HepG2 (cell line): ENCODE measurements at regions not wholly inside any gene's neighbourhood (a gene's known extent, or its start where the extent isn't known, plus 50 kb on each side); places are given as distances from the start of the nearest gene placed in this dataset.

Source experiments
- ATAC-seq: fragments of 200-7000 bp; cut with Tn5 transposase; 3 replicates; pipeline ENCODE4 v1.9.1; 2020; ENCODE audit warnings: mild to moderate bottlenecking, moderate library complexity
- BruUV-seq: library from RNA; stranded (reverse); fragments of 400-500 nt; replicated peaks from 2 replicates; lab custom pipeline; 2021; lab: Mats Ljungman, UMichigan
- CTCF ChIA-PET: fragments of 300-600 bp; formaldehyde crosslinking; extraction: SDS; loops from one replicate; lab custom pipeline; 2021; ENCODE audit warnings: low total read pairs, inconsistent platforms, low intra/inter-chr PET ratio; lab: Yijun Ruan, JAX
- POLR2A ChIA-PET: fragments of 350-600 bp; sonication (Branson Sonifier 250); formaldehyde crosslinking; loops from one replicate; lab custom pipeline; 2020; ENCODE audit warnings: antibody characterized with exemption, inconsistent platforms; lab: Yijun Ruan, JAX
- DNase-seq: peaks from one replicate; pipeline ENCODE4 v3.0.0-alpha.2; 2015; ENCODE audit warnings: low spot score
- FAIRE-seq: peaks from 3 replicates; lab custom pipeline; 2011; peaks lifted over from hg19 to GRCh38; lab: Jason Lieb, UNC
- H2AFZ ChIP-seq: one replicate; pipeline ENCODE4 v1.6.1; 2011; ENCODE audit warnings: low read length, inconsistent platforms
- H3K27ac ChIP-seq: fragments of 300-600 bp; 3 replicates; pipeline ENCODE4 v1.8.0; 2011; ENCODE audit warnings: mixed run types, mild to moderate bottlenecking, mixed read lengths, low read length, inconsistent platforms; ENCODE audit not compliant: insufficient read depth; ENCODE audit errors: extremely low read length
- H3K27me3 ChIP-seq, 2 experiments: fragments of 200-600 bp in 1 of 2; 2 replicates in 1 of 2; 3 replicates in 1 of 2; pipeline versions ENCODE4 v1.6.0 to v1.8.0; 2011; ENCODE audit warnings: low read length in 2 of 2, mild to moderate bottlenecking in 2 of 2, moderate library complexity in 2 of 2, inconsistent platforms in 1 of 2; ENCODE audit not compliant: insufficient read depth in 2 of 2, control insufficient read depth in 1 of 2
- H3K36me3 ChIP-seq, 2 experiments: fragments of 200-600 bp in 1 of 2; replicated peaks in 1 of 2; 2 replicates in 1 of 2; 3 replicates in 1 of 2; pipeline versions ENCODE4 v1.5.1 to v1.8.0; 2011; ENCODE audit warnings: low read length in 2 of 2, inconsistent platforms in 1 of 2; ENCODE audit not compliant: insufficient read depth in 2 of 2, control insufficient read depth in 1 of 2
- H3K4me1 ChIP-seq: 2 replicates; pipeline ENCODE4 v1.5.1; 2012; ENCODE audit warnings: low read length, inconsistent platforms; ENCODE audit not compliant: insufficient read depth
- H3K4me2 ChIP-seq: 2 replicates; pipeline ENCODE4 v1.6.0; 2011; ENCODE audit warnings: low read depth, low read length, inconsistent platforms
- H3K4me3 ChIP-seq, 3 experiments: fragments of 200-600 bp in 1 of 3; sonication (generic), shearing (Covaris generic) in 1 of 3; replicated peaks in 1 of 3; 2 replicates each; pipeline ENCODE4 v1.5.1; 2011 to 2016; ENCODE audit warnings: low read length in 3 of 3, inconsistent platforms in 2 of 3, low read depth in 2 of 3, mild to moderate bottlenecking in 2 of 3, control low read depth in 1 of 3, mixed read lengths in 1 of 3; ENCODE audit not compliant: insufficient read depth in 1 of 3
- H3K79me2 ChIP-seq: one replicate; pipeline ENCODE4 v1.6.1; 2011; ENCODE audit warnings: low read length, inconsistent platforms; ENCODE audit not compliant: insufficient read depth
- H3K9ac ChIP-seq: 2 replicates; pipeline ENCODE4 v1.6.0; 2011; ENCODE audit warnings: mild to moderate bottlenecking, low read depth, low read length, inconsistent platforms; ENCODE audit not compliant: insufficient read depth
- H3K9me3 ChIP-seq: 2 replicates; pipeline ENCODE4 v1.5.1; 2012; ENCODE audit warnings: mild to moderate bottlenecking, low read length
- H4K20me1 ChIP-seq: 2 replicates; pipeline ENCODE4 v1.6.0; 2011; ENCODE audit warnings: inconsistent platforms, mild to moderate bottlenecking, low read length, moderate library complexity; ENCODE audit not compliant: insufficient read depth
- CAMTA2 ChIP-seq: sonication (generic); formaldehyde crosslinking; IDR thresholded peaks from 2 replicates; pipeline ENCODE4 v1.4.0; 2020; ENCODE audit warnings: mild to moderate bottlenecking, missing genetic modification reagents, borderline replicate concordance
- NFE2 ChIP-seq: sonication (generic); formaldehyde crosslinking; IDR thresholded peaks from 2 replicates; pipeline ENCODE4 v1.4.0; 2020; ENCODE audit warnings: missing genetic modification reagents
- PLRG1 ChIP-seq: fragments of 450-650 bp; conservative IDR thresholded peaks from 2 replicates; pipeline ENCODE4 v1.6.1; 2016
- SIX4 ChIP-seq: sonication (generic); formaldehyde crosslinking; IDR thresholded peaks from 2 replicates; pipeline ENCODE4 v1.4.0; 2020; ENCODE audit warnings: missing genetic modification reagents
- ZFX ChIP-seq: sonication (generic); formaldehyde crosslinking; IDR thresholded peaks from 2 replicates; pipeline ENCODE4 v1.4.0; 2020; ENCODE audit warnings: mild to moderate bottlenecking, low read depth, missing genetic modification reagents, moderate library complexity
- ZIK1 ChIP-seq: sonication (generic); formaldehyde crosslinking; IDR thresholded peaks from 2 replicates; pipeline ENCODE4 v1.5.0; 2020; ENCODE audit warnings: mild to moderate bottlenecking, low read depth, missing genetic modification reagents, borderline replicate concordance
- ZNF101 ChIP-seq: sonication (generic); formaldehyde crosslinking; IDR thresholded peaks from 2 replicates; pipeline ENCODE4 v1.4.0; 2020; ENCODE audit warnings: mild to moderate bottlenecking, low read depth, missing genetic modification reagents, borderline replicate concordance
- ZNF333 ChIP-seq: sonication (generic); formaldehyde crosslinking; IDR thresholded peaks from 2 replicates; pipeline ENCODE4 v1.4.0; 2020; ENCODE audit warnings: mild to moderate bottlenecking, missing genetic modification reagents, borderline replicate concordance
- ZNF709 ChIP-seq: sonication (generic); formaldehyde crosslinking; IDR thresholded peaks from 2 replicates; pipeline ENCODE4 v1.5.0; 2020; ENCODE audit warnings: mild to moderate bottlenecking, missing genetic modification reagents
- ZNF773 ChIP-seq: sonication (generic); formaldehyde crosslinking; IDR thresholded peaks from 2 replicates; pipeline ENCODE4 v1.4.0; 2020; ENCODE audit warnings: missing genetic modification reagents, borderline replicate concordance
- ZNF777 ChIP-seq: sonication (generic); formaldehyde crosslinking; IDR thresholded peaks from 2 replicates; pipeline ENCODE4 v1.4.0; 2020; ENCODE audit warnings: missing genetic modification reagents
- WGBS: methylation state at CpG from one replicate; pipeline ENCODE4 v1.1.6; 2017; ENCODE audit warnings: low lambda C conversion rate; 5-methylcytosine and 5-hydroxymethylcytosine counted together
- in situ Hi-C: cut with HindIII; loops from 2 replicates; pipeline ENCODE4 v1.10.0; 2017; ENCODE audit warnings: low pct_unique_long_range_greater_than_20kb; ENCODE audit not compliant: extremely low pct_ligation_motif_present
- intact Hi-C: fragments of 100-400 bp; cut with micrococcal nuclease; formaldehyde crosslinking; loops from one replicate; pipeline ENCODE4 v1.10.0; 2022; ENCODE audit not compliant: unreplicated experiment
- TF ChIP-seq, protein P1 (sequence below): sonication (generic); formaldehyde crosslinking; IDR thresholded peaks from 2 replicates; pipeline ENCODE4 v1.4.0; 2020; ENCODE audit warnings: missing genetic modification reagents
- TF ChIP-seq, protein P2 (sequence below): sonication (generic); formaldehyde crosslinking; IDR thresholded peaks from 2 replicates; pipeline ENCODE4 v1.4.0; 2020; ENCODE audit warnings: mild to moderate bottlenecking, missing genetic modification reagents, borderline replicate concordance
- TF ChIP-seq, protein P3 (sequence below): sonication (generic); formaldehyde crosslinking; IDR thresholded peaks from 2 replicates; pipeline ENCODE4 v1.5.0; 2020; ENCODE audit warnings: missing genetic modification reagents, mild to moderate bottlenecking, borderline replicate concordance
- TF ChIP-seq, protein P4 (sequence below): sonication (generic); formaldehyde crosslinking; IDR thresholded peaks from 2 replicates; pipeline ENCODE4 v1.4.0; 2020; ENCODE audit warnings: missing genetic modification reagents, borderline replicate concordance

DNA sequence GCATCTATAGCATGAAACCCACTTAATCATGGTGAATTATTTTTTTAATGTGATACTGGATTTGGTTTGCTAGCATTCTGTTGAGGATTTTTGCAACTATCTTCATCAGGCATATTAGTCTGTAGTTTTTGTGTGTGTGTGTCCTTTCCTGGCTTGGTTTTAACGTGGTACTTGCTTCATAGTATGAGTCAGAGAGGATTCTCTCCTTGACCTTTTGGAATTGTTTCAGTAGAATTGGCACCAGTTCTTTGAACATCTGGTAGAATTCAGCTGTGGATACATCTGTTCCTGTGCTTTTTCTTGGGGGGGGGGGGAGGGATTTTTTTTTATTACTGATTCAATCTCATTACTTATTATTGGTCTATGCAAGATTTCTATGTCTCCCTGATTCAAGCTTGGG lies 232.0 kb upstream of the KLF8 start:
- no TSS peak for BruUV-seq
- Histone ChIP-seq H3K36me3 (no peaks in the 10 kb centered on the region), H3K9ac (no peak overlapping the region), H3K4me2 (no peak overlapping the region), H3K79me2 (no peaks in the 10 kb centered on the region), H3K27me3 (no peaks in the 10 kb centered on the region), H3K27ac (no peak overlapping the region), H3K4me3 (no peak overlapping the region), H2AFZ (no peak overlapping the region), H3K9me3 (no peaks in the 10 kb centered on the region), H3K4me1 (no peaks in the 10 kb centered on the region), H4K20me1 (no peaks in the 10 kb centered on the region)
- POLR2A ChIA-PET = no interaction called here
- intact Hi-C loops (no loop called here), in situ Hi-C loops (no loop called here)
- CTCF ChIA-PET = no interaction called here
- FAIRE-seq (no peak), ATAC-seq (no peak), DNase-seq (no peak)
- TF ChIP-seq ZNF773 (CRISPR knock-in tag) = no peak
- TF ChIP-seq CAMTA2 (CRISPR knock-in tag) = no peak
- no peak for TF ChIP-seq ZNF777 (CRISPR knock-in tag)
- TF ChIP-seq, protein P1, sequence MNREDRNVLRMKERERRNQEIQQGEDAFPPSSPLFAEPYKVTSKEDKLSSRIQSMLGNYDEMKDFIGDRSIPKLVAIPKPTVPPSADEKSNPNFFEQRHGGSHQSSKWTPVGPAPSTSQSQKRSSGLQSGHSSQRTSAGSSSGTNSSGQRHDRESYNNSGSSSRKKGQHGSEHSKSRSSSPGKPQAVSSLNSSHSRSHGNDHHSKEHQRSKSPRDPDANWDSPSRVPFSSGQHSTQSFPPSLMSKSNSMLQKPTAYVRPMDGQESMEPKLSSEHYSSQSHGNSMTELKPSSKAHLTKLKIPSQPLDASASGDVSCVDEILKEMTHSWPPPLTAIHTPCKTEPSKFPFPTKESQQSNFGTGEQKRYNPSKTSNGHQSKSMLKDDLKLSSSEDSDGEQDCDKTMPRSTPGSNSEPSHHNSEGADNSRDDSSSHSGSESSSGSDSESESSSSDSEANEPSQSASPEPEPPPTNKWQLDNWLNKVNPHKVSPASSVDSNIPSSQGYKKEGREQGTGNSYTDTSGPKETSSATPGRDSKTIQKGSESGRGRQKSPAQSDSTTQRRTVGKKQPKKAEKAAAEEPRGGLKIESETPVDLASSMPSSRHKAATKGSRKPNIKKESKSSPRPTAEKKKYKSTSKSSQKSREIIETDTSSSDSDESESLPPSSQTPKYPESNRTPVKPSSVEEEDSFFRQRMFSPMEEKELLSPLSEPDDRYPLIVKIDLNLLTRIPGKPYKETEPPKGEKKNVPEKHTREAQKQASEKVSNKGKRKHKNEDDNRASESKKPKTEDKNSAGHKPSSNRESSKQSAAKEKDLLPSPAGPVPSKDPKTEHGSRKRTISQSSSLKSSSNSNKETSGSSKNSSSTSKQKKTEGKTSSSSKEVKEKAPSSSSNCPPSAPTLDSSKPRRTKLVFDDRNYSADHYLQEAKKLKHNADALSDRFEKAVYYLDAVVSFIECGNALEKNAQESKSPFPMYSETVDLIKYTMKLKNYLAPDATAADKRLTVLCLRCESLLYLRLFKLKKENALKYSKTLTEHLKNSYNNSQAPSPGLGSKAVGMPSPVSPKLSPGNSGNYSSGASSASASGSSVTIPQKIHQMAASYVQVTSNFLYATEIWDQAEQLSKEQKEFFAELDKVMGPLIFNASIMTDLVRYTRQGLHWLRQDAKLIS (CRISPR knock-in tag) = no peak
- no peak for TF ChIP-seq ZFX (CRISPR knock-in tag)
- TF ChIP-seq, protein P2, sequence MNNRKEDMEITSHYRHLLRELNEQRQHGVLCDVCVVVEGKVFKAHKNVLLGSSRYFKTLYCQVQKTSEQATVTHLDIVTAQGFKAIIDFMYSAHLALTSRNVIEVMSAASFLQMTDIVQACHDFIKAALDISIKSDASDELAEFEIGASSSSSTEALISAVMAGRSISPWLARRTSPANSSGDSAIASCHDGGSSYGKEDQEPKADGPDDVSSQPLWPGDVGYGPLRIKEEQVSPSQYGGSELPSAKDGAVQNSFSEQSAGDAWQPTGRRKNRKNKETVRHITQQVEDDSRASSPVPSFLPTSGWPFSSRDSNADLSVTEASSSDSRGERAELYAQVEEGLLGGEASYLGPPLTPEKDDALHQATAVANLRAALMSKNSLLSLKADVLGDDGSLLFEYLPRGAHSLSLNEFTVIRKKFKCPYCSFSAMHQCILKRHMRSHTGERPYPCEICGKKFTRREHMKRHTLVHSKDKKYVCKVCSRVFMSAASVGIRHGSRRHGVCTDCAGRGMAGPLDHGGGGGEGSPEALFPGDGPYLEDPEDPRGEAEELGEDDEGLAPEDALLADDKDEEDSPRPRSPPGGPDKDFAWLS (CRISPR knock-in tag) = no peak
- TF ChIP-seq NFE2 (CRISPR knock-in tag) = no peak
- TF ChIP-seq ZIK1 (CRISPR knock-in tag) = no peak
- TF ChIP-seq, protein P3, sequence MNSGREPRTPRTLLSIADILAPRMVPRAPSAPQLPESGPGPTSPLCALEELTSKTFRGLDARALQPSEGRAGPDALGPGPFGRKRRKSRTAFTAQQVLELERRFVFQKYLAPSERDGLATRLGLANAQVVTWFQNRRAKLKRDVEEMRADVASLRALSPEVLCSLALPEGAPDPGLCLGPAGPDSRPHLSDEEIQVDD (CRISPR knock-in tag) = no peak
- TF ChIP-seq ZNF333 = no peak
- no peak for TF ChIP-seq ZNF709 (CRISPR knock-in tag)
- TF ChIP-seq, protein P4, sequence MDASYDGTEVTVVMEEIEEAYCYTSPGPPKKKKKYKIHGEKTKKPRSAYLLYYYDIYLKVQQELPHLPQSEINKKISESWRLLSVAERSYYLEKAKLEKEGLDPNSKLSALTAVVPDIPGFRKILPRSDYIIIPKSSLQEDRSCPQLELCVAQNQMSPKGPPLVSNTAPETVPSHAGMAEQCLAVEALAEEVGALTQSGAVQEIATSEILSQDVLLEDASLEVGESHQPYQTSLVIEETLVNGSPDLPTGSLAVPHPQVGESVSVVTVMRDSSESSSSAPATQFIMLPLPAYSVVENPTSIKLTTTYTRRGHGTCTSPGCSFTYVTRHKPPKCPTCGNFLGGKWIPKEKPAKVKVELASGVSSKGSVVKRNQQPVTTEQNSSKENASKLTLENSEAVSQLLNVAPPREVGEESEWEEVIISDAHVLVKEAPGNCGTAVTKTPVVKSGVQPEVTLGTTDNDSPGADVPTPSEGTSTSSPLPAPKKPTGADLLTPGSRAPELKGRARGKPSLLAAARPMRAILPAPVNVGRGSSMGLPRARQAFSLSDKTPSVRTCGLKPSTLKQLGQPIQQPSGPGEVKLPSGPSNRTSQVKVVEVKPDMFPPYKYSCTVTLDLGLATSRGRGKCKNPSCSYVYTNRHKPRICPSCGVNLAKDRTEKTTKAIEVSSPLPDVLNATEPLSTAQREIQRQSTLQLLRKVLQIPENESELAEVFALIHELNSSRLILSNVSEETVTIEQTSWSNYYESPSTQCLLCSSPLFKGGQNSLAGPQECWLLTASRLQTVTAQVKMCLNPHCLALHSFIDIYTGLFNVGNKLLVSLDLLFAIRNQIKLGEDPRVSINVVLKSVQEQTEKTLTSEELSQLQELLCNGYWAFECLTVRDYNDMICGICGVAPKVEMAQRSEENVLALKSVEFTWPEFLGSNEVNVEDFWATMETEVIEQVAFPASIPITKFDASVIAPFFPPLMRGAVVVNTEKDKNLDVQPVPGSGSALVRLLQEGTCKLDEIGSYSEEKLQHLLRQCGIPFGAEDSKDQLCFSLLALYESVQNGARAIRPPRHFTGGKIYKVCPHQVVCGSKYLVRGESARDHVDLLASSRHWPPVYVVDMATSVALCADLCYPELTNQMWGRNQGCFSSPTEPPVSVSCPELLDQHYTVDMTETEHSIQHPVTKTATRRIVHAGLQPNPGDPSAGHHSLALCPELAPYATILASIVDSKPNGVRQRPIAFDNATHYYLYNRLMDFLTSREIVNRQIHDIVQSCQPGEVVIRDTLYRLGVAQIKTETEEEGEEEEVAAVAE = no peak
- no peak for TF ChIP-seq PLRG1
- TF ChIP-seq ZNF101 (CRISPR knock-in tag) = no peak
- TF ChIP-seq SIX4 (CRISPR knock-in tag) = no peak
- WGBS = 0% methylated on average over 1 of the region's 1 CpG
